ENCODE measurements at regions not wholly inside any gene's neighbourhood (a gene's known extent, or its start where the extent isn't known, plus 50 kb on each side); places are given as distances from the start of the nearest gene placed in this dataset.

GRCh38 chr4:11973270-11973669 lies 544.6 kb upstream of the HS3ST1 start:
- TF ChIP-seq SMAD4 (CRISPR knock-in tag; IDR thresholded peaks at IDR 0.05), result no peak
- TF ChIP-seq NR3C1 (CRISPR knock-in tag; conservative IDR thresholded peaks at IDR 0.05; ENCODE audit: low read depth), result no peak
- TF ChIP-seq SP1 (CRISPR knock-in tag; conservative IDR thresholded peaks at IDR 0.05), result no peak
- no peak for TF ChIP-seq GABPB1 (CRISPR knock-in tag; IDR thresholded peaks at IDR 0.05)
- POLR2A ChIA-PET, result no interaction called here
- CTCF ChIA-PET, result no interaction called here
- Mint-ChIP-seq H3K4me3 (no peak overlapping the region), H3K27ac (no peak overlapping the region), H3K4me1 (peaks cover 30% of the 10 kb centered on the region), H3K27me3 (ENCODE audit: low read depth) (peaks cover 2% of the 10 kb centered on the region; the same call in 1 of the 2 replicates), H3K9me3 (peaks cover 40% of the 10 kb centered on the region), H3K36me3 (peaks cover 27% of the 10 kb centered on the region)
- ATAC-seq, result no peak
- DNase-seq (ENCODE audit: low spot score), result no peak

DNA sequence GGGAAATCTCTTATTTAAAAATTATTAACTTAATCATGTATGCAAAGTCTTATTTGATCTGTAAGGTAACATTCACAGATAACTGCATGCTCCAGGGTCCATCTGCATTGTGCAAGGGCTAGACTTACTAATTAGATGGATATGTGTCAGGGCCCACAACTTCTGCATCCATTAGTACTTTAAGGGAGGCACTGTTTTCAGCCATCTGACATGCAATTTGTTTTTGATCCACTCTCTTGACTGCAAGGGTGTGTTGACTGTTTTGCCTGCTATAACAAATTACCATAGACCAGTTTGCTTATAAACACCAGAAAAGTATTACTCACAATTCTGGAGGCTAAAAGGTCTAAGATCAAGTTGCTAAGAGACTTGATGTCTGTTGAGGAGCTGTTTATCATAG lies 542.1 kb upstream of the HS3ST1 start:
- POLR2A ChIA-PET, result no interaction called here
- DNase-seq (ENCODE audit: low spot score), result no peak
- H3K36me3 Mint-ChIP-seq, result peaks cover 30% of the 10 kb centered on the region
- no peak overlapping the region for H3K4me3 Mint-ChIP-seq
- H3K4me1 Mint-ChIP-seq, result peaks cover 8% of the 10 kb centered on the region
- peaks cover 50% of the 10 kb centered on the region for H3K9me3 Mint-ChIP-seq
- ATAC-seq, result no peak
- H3K27ac Mint-ChIP-seq, result no peak overlapping the region
- CTCF ChIA-PET, result no interaction called here
- peaks cover 2% of the 10 kb centered on the region; the same call in 1 of the 2 replicates for H3K27me3 Mint-ChIP-seq (ENCODE audit: low read depth)
- TF ChIP-seq RELA (CRISPR knock-in tag; IDR thresholded peaks at IDR 0.05; ENCODE audit: borderline replicate concordance) (no peak), ZNF232 (CRISPR knock-in tag; IDR thresholded peaks at IDR 0.05) (no peak), STAT6 (CRISPR knock-in tag; conservative IDR thresholded peaks at IDR 0.05; ENCODE audit: low read depth) (no peak), TP53 (CRISPR knock-in tag; IDR thresholded peaks at IDR 0.05) (no peak), ATF3 (CRISPR knock-in tag; conservative IDR thresholded peaks at IDR 0.05) (no peak), ZNF512 (CRISPR knock-in tag; IDR thresholded peaks at IDR 0.05; ENCODE audit: borderline replicate concordance) (no peak)

GRCh38 chr4:11966782-11967181 lies 538.1 kb upstream of the HS3ST1 start:
- ChIA-PET CTCF (no interaction called here), POLR2A (no interaction called here)
- peaks cover 63% of the 10 kb centered on the region for H3K9me3 Mint-ChIP-seq
- H3K36me3 Mint-ChIP-seq, result peaks cover 47% of the 10 kb centered on the region
- H3K4me3 Mint-ChIP-seq, result no peak overlapping the region
- TF ChIP-seq CREM (CRISPR knock-in tag; IDR thresholded peaks at IDR 0.05), result no peak
- no peak for TF ChIP-seq SP1 (CRISPR knock-in tag; conservative IDR thresholded peaks at IDR 0.05)
- no peak for TF ChIP-seq AFF4 (CRISPR knock-in tag; IDR thresholded peaks at IDR 0.05; ENCODE audit: borderline replicate concordance)
- no peak for TF ChIP-seq NFYB (CRISPR knock-in tag; conservative IDR thresholded peaks at IDR 0.05; ENCODE audit: low read depth)
- no peak for TF ChIP-seq NFE2L1 (CRISPR knock-in tag; IDR thresholded peaks at IDR 0.05)
- TF ChIP-seq, protein P1, sequence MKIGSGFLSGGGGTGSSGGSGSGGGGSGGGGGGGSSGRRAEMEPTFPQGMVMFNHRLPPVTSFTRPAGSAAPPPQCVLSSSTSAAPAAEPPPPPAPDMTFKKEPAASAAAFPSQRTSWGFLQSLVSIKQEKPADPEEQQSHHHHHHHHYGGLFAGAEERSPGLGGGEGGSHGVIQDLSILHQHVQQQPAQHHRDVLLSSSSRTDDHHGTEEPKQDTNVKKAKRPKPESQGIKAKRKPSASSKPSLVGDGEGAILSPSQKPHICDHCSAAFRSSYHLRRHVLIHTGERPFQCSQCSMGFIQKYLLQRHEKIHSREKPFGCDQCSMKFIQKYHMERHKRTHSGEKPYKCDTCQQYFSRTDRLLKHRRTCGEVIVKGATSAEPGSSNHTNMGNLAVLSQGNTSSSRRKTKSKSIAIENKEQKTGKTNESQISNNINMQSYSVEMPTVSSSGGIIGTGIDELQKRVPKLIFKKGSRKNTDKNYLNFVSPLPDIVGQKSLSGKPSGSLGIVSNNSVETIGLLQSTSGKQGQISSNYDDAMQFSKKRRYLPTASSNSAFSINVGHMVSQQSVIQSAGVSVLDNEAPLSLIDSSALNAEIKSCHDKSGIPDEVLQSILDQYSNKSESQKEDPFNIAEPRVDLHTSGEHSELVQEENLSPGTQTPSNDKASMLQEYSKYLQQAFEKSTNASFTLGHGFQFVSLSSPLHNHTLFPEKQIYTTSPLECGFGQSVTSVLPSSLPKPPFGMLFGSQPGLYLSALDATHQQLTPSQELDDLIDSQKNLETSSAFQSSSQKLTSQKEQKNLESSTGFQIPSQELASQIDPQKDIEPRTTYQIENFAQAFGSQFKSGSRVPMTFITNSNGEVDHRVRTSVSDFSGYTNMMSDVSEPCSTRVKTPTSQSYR (CRISPR knock-in tag; IDR thresholded peaks at IDR 0.05), result no peak
- DNase-seq (ENCODE audit: low spot score) (no peak), ATAC-seq (no peak)
- peaks cover 6% of the 10 kb centered on the region for H3K27me3 Mint-ChIP-seq (ENCODE audit: low read depth)
- no peak overlapping the region for H3K27ac Mint-ChIP-seq
- H3K4me1 Mint-ChIP-seq, result no peaks in the 10 kb centered on the region
